ENCODE measurements at regions not wholly inside any gene's neighbourhood (a gene's known extent, or its start where the extent isn't known, plus 50 kb on each side); places are given as distances from the start of the nearest gene placed in this dataset.

DNA sequence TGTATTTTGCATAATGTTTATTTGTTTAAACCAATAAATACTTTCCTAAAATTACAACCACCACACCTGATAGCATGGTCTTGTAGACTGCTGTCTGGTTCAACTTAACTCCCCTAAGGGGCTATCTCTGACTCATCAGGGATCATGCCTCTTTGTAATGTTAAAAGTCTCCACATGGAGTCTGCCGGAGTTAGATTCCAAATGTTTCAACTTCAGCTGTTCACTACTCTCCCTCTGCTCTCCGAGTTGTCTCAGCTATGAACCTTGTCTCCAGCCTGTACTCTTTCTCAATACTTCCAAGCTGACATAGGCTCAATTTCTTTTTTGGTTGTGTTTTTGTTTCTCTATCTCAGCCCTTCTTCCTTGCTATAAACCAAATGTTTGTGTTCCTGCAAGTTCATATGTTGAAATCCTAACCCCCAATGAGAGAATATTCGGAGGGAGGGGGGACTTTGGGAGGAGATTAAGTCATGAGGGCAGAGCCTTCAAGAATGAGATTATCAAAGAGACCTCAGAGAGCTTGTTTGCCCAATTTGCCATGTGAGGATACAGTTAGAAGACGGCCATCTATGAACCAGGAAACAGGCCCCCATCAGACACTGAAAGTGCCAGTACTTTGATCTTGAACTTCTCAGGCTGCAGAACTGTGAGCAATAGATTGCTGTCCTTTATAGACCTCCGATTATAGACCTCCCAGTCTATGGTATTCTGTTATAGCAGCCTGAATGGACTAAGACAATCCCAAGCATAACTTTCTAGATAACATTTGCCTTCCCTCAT, 858.2 kb downstream of the VRK1 start:
- TF ChIP-seq, protein P1, sequence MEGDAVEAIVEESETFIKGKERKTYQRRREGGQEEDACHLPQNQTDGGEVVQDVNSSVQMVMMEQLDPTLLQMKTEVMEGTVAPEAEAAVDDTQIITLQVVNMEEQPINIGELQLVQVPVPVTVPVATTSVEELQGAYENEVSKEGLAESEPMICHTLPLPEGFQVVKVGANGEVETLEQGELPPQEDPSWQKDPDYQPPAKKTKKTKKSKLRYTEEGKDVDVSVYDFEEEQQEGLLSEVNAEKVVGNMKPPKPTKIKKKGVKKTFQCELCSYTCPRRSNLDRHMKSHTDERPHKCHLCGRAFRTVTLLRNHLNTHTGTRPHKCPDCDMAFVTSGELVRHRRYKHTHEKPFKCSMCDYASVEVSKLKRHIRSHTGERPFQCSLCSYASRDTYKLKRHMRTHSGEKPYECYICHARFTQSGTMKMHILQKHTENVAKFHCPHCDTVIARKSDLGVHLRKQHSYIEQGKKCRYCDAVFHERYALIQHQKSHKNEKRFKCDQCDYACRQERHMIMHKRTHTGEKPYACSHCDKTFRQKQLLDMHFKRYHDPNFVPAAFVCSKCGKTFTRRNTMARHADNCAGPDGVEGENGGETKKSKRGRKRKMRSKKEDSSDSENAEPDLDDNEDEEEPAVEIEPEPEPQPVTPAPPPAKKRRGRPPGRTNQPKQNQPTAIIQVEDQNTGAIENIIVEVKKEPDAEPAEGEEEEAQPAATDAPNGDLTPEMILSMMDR (IDR thresholded peaks at IDR 0.05; ENCODE audit: insufficient read depth, missing control alignments): no peak
- FAIRE-seq (no peak), DNase-seq (ENCODE audit: insufficient read length, low spot score) (no peak)

- TF ChIP-seq, protein P1 (IDR thresholded peaks at IDR 0.05; ENCODE audit: insufficient read depth, missing control alignments): no peak
- FAIRE-seq: no peak
- no peak for DNase-seq (ENCODE audit: insufficient read length, low spot score)
Observed at GRCh38 chr14:97657609-97658008, 860.4 kb downstream of the VRK1 start.

DNA sequence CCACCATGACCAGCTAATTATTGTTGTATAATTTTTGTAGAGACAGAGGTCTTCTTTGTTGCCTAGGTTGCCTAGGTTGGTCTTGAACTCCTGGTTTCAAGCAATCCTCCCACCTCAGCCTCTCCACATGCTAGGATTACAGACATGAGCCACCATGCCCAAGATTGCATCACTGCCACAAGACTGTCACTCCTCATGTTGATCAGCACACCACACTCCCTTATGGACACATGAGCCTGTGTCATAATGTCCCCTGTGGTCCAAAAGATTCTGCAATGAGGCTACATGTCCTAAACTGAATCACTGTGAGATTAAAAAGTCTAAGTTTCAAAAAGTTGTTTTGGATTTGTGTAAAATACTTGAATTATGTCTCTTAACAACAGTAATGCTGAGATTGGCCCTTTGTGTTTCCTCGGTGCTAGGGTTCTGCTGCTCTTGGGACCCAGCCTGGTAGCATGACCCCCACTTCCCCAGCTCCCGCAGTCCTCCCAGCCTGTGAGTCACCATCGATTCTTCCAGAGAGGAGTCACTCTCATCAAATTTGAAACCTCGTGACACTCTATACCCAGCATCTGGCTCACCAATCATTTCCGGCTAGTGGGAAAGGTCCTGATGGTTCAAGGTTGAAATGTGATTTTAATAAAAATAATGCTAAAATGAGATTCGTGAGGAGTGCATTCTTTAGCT, 890.9 kb downstream of the VRK1 start:
- DNase-seq (ENCODE audit: insufficient read length, low spot score) (no peak), FAIRE-seq (no peak)
- TF ChIP-seq, protein P1 (IDR thresholded peaks at IDR 0.05; ENCODE audit: insufficient read depth, missing control alignments): no peak

DNA sequence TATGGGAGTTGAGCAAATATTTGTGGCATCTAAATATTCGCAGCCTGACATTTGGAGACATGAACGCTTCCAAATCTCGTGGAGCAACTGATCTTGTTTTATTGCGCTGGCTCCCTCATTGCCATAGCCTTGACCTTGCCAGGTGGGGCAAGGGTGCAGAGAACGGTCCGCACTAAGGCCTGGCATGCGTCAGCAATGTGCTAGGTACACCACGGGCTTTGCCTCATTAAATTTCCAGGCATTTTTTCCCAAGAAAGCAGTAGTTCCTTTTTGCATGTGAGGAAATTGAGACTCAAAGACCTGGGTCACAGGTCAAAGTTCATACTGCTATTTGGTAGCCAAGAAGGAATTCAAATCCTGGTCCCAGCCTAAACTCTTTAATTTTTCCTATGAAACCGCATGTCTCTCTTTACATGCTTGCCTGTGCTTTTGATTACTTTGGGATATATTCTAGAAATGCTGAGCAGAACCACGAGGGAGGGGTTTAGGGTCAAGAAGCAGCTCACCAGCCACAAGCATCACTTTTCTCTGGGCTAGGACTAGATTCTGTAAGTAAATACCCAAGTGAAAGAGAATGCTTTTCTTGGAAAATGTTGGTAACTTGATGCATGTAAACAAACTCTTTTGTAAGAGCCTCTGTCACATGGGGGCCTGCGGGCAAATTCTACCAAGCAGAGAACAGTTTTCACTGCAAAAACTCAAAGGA, 891.6 kb downstream of the VRK1 start:
- DNase-seq (ENCODE audit: insufficient read length, low spot score) (no peak), FAIRE-seq (no peak)
- TF ChIP-seq, protein P1 (IDR thresholded peaks at IDR 0.05; ENCODE audit: insufficient read depth, missing control alignments): no peak

DNA sequence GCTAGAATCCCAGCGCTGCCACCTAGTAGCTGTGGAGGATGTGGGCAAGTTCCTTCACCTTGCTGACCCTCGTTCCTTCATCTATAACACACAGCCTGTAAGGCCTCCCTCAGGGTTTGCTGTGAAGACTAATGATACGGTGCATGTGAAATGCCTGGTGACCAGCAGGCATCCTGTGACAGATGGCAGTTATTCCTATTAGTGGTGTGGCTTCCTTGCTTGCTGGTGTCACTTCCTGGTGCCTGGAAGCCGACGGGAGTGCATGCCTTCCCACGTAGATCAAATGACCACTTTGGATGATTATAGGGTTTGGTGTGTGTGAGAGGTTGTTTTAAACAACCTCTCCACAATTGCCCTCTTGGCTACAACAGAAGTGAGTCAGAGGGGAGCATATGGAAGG, 894.9 kb downstream of the VRK1 start:
- TF ChIP-seq, protein P1 (IDR thresholded peaks at IDR 0.05; ENCODE audit: insufficient read depth, missing control alignments): no peak
- FAIRE-seq (no peak), DNase-seq (ENCODE audit: insufficient read length, low spot score) (no peak)

- FAIRE-seq: no peak
- TF ChIP-seq, protein P1 (IDR thresholded peaks at IDR 0.05; ENCODE audit: insufficient read depth, missing control alignments): no peak
- no peak for DNase-seq (ENCODE audit: insufficient read length, low spot score)
Observed at GRCh38 chr14:97695456-97695981, 898.3 kb downstream of the VRK1 start.
